ENCODE measurements at regions not wholly inside any gene's neighbourhood (a gene's known extent, or its start where the extent isn't known, plus 50 kb on each side); places are given as distances from the start of the nearest gene placed in this dataset.

DNA sequence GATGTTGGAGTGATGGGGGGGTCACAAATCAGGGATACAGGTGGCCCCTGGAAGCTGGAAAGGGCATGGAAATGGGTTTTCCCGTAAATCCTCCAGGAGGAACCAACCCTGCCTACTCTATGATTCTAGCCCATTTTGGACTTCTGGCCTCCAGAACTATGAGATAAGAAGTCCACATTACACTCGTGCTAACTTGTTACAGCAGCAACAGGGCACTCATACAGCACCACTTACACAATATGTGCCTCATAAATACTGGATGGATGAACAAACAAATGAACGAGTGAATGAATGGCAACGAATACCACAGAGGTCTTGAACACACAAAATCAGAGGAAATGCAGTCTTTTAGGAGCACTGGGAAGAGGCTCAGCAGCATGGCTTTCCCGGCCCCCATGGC, 531.3 kb downstream of the NPHP4 start:
- TF ChIP-seq, protein P1, sequence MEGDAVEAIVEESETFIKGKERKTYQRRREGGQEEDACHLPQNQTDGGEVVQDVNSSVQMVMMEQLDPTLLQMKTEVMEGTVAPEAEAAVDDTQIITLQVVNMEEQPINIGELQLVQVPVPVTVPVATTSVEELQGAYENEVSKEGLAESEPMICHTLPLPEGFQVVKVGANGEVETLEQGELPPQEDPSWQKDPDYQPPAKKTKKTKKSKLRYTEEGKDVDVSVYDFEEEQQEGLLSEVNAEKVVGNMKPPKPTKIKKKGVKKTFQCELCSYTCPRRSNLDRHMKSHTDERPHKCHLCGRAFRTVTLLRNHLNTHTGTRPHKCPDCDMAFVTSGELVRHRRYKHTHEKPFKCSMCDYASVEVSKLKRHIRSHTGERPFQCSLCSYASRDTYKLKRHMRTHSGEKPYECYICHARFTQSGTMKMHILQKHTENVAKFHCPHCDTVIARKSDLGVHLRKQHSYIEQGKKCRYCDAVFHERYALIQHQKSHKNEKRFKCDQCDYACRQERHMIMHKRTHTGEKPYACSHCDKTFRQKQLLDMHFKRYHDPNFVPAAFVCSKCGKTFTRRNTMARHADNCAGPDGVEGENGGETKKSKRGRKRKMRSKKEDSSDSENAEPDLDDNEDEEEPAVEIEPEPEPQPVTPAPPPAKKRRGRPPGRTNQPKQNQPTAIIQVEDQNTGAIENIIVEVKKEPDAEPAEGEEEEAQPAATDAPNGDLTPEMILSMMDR (IDR thresholded peaks at IDR 0.05; ENCODE audit: low read depth, low read length, missing input control): no peak
- TF ChIP-seq TAF1 (conservative IDR thresholded peaks at IDR 0.05): no peak
- TF ChIP-seq GABPA (IDR thresholded peaks at IDR 0.05 in 1 of 2, conservative IDR thresholded peaks at IDR 0.05 in 1 of 2): no peak
- no peak for TF ChIP-seq FOXA1 (IDR thresholded peaks at IDR 0.05)
